ENCODE measurements at regions not wholly inside any gene's neighbourhood (a gene's known extent, or its start where the extent isn't known, plus 50 kb on each side); places are given as distances from the start of the nearest gene placed in this dataset.

GRCh38 chr12:77777274-77777673 lies 53.4 kb upstream of the NAV3 start:
- no peak for DNase-seq

DNA sequence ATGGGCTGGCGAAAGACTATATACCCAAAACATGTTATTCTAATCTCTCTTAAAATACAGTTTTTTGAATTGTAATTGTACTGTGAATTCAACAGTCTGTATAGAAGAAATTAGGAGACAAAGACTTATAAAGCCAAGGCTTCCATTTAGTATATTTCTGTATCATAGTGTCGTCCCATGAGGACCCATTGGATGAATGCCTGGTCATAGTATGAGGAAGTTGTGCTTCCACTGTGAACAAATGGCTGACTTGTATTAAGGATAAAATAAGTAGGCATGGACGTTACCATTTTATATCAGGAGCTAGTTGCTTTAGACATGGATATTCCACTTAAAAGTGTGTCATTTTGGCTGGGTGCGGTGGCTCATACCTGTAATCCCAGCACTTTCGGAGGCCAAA lies 55.9 kb upstream of the NAV3 start:
- no peak for DNase-seq

DNA sequence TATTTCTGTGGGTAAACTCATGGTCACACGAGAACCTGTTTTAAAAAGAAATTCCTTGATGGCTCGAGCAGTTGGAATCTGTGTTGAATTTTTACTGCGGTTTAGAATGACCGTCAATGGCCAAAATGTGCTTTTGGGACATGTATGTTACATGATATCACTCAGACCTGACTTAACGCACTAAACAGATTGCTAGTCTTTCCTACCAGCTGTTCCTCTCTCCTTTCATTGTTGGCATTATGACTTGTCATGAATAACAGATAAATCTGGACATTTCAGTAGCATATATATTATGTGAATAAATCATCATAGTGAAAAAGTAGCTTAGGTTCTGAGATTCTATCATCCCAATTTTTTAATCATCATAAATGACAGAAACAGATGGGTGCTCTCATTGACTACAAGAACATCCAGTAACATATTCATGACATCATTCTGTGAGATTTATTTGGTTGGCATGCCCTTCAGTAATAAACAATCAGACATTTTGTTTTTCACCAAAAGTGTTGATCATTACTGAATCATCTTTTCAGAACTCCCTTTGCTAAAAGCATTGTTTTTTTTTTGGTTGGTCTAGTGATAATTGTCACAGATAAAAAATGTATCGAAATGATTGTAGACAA lies 57.9 kb upstream of the NAV3 start:
- DNase-seq: no peak

GRCh38 chr12:77768558-77768957 lies 62.1 kb upstream of the NAV3 start:
- no peak for DNase-seq

DNA sequence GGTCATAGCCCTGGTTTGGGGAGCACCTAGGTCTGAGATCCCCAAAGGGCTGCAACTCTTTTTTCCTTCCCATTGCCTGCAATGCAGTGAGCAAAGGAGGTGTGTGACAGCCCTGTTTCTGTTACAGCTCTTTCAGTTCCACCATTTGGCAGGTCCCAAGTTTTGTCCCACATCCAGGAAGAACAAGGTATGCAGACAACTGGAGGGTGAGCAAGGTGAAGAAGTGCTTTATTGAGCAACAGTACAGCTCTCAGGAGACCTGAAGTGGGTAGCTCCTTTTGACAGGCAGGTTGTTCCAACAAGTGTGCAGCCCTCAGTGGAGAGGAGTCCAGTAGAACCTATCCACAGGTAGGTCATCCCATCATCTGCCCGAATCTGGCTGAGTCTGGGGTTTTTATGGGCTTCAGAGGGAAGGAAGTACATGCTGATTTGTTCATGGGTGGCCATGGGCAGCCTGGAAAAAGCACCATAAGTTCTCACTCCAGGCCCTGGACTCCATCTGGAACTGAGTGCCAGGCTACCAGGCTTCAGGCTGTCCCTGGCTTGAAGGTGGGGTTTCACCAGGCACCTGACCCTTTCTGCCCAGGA lies 62.8 kb upstream of the NAV3 start:
- DNase-seq: no peak

DNA sequence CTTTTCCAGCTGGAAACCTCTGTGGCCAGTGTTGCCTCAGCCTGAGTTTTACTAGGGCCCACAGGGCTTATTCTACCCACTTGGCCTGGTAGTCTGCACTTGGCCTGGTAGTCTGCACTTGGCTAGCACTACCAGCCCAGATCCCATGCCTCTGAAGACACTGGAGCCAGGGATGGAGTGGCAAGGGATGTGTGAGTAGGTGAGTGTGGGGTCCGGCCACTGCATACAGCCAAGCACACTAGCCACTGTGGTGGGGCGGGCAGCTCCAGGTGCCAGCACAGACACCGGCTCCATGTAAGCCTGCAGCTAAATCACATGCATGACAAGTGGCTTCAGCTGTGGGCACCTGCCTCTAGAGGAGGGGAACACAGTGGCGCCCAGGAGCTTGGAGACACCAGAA lies 63.4 kb upstream of the NAV3 start:
- DNase-seq: no peak

- no peak for DNase-seq
These were observed 64.5 kb upstream of the NAV3 start for GRCh38 chr12:77766224-77766623.

DNA sequence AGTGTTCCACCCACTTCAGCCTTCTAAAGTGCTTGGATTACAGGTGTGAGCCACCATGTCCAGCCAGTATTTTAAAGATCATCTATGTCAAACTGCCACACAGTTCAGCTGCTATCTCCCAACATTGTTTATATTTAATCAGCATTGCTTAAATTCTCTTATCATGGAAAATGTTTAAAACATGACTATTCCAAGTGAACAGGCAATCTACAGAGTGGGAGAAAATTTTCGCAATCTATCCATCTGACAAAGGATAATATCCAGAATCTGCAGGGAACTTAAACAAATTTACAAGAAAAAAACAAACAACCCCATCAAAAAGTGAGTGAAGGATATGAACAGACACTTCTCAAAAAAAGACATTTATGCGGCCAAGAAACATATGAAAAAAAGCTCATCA lies 69.4 kb upstream of the NAV3 start:
- no peak for DNase-seq

GRCh38 chr12:77760271-77761025 lies 70.2 kb upstream of the NAV3 start:
- no peak for DNase-seq

DNA sequence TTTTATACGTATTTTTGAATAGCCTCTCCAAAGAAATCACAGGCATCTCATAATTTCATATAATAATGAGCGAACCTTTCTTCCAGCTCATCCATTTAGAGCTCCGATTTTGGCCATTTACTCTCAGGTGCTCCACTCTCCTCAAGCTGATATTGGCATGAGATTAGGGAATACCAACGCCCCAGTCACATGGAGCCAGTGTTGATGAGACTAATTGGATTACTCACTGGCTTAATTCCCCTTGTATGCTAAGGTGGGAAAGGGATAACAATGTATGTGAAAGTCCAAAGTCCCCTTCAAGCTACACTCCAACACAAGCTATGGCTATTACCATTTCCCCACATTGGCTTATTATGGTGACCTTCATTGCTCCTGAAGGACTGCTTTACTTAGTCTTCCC lies 76.6 kb upstream of the NAV3 start:
- DNase-seq: no peak

DNA sequence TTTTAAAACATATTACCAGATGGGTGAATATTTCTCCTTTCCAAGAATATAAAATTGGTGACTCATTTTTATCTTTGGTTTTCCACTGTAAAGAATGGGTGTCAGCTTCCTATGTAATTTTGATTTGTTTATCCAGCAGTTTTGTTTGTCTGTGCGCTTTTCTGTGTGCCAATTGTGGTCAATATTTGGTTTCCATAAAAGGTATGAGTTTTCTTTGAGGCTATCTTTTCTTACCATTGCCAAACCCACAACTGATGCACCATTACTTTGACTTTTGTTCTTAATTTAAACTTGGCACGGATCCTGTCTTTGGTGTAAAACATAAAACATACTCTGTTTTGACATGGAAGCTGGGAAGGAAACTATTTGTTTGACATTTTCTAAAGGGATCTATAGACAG lies 78.8 kb upstream of the NAV3 start:
- peak; percentile 76 for DNase-seq

GRCh38 chr12:77746096-77746495 lies 84.6 kb upstream of the NAV3 start:
- peak; percentile 78 for DNase-seq

DNA sequence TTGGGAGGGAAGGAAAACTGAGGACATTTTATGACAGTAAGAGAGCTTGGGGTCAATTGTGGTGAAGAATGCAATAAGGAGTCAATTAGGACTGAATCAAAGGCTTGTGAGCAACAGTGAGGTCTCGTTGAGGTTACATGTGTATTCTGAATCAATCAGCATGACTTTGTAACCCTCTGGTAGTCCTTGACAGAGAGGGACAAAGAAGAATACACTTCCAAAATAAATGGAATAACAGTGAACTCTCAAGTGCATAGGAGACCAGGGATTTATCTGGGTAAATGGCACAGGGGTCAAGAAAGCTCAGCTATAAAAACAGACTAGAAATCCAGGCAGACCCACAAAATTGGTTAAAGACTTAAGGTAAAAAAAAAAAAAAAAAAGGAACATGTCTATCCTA lies 85.1 kb upstream of the NAV3 start:
- no peak for DNase-seq

DNA sequence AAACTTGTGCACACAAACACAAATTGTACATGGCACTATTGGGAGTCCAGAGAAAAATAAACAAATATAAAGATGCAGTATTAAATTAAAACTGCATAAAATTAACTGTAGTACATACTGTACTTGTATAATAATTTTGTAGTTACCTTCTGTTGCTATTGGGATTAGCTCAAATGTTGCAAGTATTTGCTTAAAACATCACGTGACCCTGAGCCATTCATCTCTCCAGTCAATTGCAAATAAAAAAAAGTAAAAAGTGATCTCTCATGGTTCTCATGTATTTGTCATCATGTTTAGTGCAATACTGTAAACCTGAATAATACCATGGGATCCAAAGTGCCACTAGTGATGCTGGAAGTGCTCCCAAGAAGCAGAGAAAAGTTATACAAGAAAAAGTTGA lies 88.1 kb upstream of the NAV3 start:
- no peak for DNase-seq

DNA sequence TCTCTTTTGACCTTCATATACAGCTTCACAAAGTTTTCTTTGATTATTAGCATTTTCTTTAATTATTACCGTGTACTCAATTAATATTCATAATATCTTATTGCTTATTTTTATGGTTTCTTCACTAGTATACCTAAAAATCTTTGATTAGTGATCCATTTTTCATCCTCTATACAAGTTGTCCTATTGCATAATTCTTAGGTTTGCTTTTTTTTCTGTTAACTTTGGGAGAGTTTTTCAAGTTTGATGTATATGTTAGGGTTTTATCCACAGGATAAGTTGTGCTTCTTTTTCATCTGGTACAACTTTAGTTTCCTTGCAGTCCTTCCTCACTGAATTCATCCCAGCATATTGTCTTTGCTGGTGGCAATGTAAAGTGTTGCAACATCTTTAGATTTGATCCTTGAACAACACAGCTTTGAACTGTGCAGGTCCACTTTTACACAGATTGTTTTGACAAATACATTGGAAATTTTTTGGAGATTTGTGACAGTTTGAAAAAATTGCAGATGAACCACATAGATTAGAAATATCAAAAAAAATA lies 88.6 kb upstream of the NAV3 start:
- DNase-seq: no peak

DNA sequence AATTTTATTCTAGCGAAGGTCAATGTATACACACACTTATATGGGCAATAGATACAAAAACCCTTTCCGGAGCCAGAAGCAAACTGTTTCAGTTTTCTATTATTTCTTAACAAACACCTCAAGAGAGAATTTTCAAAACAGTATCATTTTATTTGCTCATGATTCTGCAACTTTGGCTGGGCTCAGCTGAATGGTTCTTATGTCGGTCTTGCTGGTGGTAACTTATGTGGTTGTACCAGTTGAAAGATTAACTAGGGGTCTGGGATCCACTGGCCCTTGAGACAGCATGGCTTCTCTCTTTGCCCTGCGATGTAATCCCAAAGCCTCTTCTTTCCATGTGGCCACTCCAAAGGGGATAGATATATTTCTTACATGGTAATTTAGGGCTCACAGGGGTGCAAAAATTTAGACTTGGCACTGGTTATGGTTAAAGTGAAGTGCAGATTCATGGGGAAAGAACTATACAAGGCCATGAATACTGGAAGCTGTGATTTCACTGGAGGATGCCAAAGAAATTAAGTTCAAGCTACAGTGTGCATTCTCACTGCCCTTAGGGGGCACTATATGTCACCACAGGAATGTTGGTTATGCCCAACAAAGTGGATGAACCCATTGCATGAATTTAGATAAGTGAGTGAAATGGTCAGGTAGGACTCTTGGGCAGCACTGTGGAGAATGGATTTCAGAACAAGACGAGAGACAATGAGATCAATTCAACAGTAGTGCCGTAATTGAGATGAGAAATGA lies 94.3 kb upstream of the NAV3 start:
- no peak for DNase-seq

DNA sequence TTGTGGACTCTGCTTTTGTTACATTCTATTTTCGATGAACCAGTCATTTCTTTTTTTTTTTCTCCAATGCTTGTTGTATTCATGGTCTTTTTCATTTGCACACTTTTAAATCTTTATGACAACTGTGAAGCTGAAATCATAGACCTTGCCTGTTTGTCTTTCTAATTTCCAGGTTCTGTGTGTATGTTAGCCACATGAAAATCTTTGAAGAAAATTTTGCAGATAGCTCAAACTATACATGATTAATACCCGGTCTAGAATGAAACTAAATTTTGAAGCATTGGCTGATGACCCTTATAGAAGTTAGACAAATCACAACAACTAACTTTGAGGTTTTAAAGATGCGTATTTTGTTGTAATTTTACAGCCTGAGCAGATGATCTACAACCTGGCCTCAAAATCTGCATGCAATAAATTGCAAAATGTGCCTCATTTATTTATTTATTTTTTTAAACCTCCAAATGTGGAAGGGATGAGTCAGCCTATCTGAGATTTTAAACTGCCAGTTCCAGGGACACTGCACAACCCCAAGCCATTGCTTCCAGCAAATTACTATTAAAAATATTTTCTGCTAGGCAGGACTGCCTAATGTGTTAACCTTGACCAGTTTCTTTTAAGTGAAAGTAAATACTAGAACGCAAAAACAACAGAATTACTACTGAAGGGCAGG lies 96.3 kb upstream of the NAV3 start:
- DNase-seq: no peak

DNA sequence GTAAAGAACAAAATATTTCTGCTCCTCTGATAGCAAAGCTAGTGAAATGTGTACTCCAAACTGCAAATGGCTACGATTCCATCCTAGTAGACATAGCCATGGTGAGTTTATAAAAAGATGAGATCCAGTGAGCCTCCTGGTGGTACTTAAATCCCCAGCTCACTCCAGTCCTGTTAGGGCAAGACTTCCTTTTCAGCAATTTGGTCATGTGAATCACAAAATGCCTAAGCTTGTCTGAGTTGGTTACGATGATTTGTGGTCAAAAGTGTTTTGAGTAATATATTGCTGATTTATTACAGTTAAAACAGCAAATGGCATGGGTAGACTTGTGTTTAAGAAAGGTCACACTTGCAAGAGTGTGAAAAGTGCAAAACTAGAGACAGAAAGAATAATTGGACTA lies 102.7 kb upstream of the NAV3 start:
- DNase-seq: no peak

DNA sequence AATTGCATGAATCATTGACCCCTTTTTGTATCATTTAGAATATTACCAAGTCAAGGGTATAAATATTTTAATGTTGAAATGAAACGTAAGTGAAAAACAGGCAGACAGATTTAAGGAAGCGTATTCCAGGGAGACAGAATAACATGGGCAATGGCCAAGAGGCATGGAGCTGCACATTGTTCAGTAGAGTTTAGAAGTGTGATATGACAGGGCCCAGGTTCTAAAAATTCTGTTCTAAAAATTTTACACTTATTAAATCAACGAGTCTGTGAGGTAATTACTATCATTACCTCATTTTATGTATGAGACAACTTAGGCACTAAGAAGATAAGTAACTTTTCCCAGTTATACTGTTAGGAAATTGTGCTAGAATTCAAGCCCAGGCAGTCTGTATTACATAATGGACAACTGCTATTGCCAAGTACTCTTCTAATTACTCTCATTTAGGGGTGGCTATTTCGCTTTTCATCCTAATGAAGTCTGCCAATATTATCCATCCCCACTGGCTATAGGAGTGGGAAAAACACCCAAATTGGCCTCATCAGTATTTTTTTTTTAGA lies 103.2 kb upstream of the NAV3 start:
- DNase-seq: no peak

DNA sequence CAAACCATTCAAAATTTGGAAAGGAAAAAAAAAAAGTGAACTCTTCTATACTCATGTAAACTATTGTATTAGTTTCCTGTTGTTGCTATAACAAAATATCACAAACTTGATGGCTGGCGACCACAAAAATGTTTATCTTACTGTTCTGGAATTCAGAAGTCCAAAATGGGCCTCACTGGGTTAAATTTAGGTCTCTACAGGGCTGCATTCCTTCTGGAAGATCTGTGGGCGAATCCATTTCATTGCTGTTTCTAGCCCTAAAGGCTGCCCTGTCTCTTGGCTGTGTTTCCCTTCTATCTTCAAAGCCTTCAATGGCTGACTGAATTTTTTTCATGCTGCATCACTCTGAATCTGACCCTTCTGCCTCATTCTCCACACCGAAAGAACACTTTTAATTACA lies 105.1 kb upstream of the NAV3 start:
- no peak for DNase-seq

- peak; percentile 34 for DNase-seq
These were observed 106.2 kb upstream of the NAV3 start for GRCh38 chr12:77724367-77724957.

DNA sequence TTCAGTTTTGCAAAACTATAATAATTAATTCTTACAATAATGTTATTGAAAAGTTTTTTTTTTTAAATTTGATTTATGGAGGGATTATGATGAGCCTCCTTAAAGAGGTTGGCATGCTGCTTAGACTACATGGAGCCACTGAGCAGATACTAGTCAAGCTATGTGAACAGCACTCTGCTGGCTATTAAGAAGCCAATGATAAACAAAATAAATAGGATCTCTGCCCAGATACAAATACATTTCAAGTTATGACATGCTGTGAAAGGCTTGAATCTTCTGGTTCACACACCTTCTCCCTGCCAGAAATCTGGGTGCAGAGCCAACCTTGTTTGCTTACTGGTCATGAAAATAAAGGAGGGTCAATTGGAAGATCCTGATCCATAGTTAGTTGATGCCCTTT lies 107.4 kb upstream of the NAV3 start:
- peak; percentile 5 for DNase-seq

Data from COR-L47 (cell line).